ENCODE measurements at regions not wholly inside any gene's neighbourhood (a gene's known extent, or its start where the extent isn't known, plus 50 kb on each side); places are given as distances from the start of the nearest gene placed in this dataset.

DNA sequence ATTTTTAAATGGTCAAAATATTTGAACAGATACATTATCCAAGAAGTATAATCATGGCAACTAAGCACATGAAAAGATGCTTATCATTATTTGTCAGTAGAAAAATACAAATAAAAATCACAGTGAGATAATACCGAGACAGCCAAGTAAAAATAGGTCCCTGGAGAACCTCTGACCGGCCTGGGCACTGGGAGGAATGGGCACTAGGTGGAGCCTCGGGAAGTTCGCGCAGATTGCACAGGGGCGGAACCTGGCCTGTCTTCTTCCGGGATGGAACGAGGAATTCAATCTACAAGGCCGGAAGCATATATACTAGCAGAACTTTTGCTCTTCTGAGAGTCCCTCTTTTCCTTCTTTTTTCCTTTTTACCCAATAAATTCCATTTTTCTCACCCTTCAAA, 148.5 kb upstream of the CHRM3 start:
- TF ChIP-seq TSHZ2 (CRISPR knock-in tag; IDR thresholded peaks at IDR 0.05), result no peak
- no peak for TF ChIP-seq ARNTL (CRISPR knock-in tag; IDR thresholded peaks at IDR 0.05; ENCODE audit: borderline replicate concordance, low read depth)
- TF ChIP-seq TCF4 (CRISPR knock-in tag; IDR thresholded peaks at IDR 0.05; ENCODE audit: borderline replicate concordance), result no peak
- no peak for TF ChIP-seq ISL1 (CRISPR knock-in tag; IDR thresholded peaks at IDR 0.05)
- TF ChIP-seq ZFP30 (CRISPR knock-in tag; IDR thresholded peaks at IDR 0.05), result no peak
- no peak for TF ChIP-seq PPARA (CRISPR knock-in tag; IDR thresholded peaks at IDR 0.05; ENCODE audit: borderline replicate concordance)
- TF ChIP-seq ZFP3 (CRISPR knock-in tag; IDR thresholded peaks at IDR 0.05), result no peak
- TF ChIP-seq ZNF565 (CRISPR knock-in tag; conservative IDR thresholded peaks at IDR 0.05; ENCODE audit: low read depth), result no peak
- no peak for TF ChIP-seq ZNF8 (CRISPR knock-in tag; IDR thresholded peaks at IDR 0.05)
- TF ChIP-seq RARB (CRISPR knock-in tag; IDR thresholded peaks at IDR 0.05), result no peak
- TF ChIP-seq ZC3H10 (CRISPR knock-in tag; IDR thresholded peaks at IDR 0.05), result no peak
- TF ChIP-seq, protein P1, sequence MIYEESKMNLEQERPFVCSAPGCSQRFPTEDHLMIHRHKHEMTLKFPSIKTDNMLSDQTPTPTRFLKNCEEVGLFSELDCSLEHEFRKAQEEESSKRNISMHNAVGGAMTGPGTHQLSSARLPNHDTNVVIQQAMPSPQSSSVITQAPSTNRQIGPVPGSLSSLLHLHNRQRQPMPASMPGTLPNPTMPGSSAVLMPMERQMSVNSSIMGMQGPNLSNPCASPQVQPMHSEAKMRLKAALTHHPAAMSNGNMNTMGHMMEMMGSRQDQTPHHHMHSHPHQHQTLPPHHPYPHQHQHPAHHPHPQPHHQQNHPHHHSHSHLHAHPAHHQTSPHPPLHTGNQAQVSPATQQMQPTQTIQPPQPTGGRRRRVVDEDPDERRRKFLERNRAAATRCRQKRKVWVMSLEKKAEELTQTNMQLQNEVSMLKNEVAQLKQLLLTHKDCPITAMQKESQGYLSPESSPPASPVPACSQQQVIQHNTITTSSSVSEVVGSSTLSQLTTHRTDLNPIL (CRISPR knock-in tag; IDR thresholded peaks at IDR 0.05; ENCODE audit: low read depth), result no peak

Data from SK-N-SH treated with all-trans-retinoic acid at 6 μM for 48 hours (cell line).